Heart left ventricle (tissue), 13 donors: ENCODE measurements at regions not wholly inside any gene's neighbourhood (a gene's known extent, or its start where the extent isn't known, plus 50 kb on each side); places are given as distances from the start of the nearest gene placed in this dataset.

ENCODE experiments used
- CTCF ChIP-seq, 12 donors: fragments of 200-600 bp; sonication (generic) in 4 of 12; IDR thresholded peaks; one replicate each; pipeline versions ENCODE4 v1.5.0 to v1.8.0; 2018 to 2022; ENCODE audit warnings: antibody characterized with exemption in 12 of 12, mild to moderate bottlenecking in 5 of 12
- POLR2A ChIP-seq, 2 donors: fragments of 450-650 bp; IDR thresholded peaks; one replicate each; pipeline ENCODE4 v1.6.1; 2017; ENCODE audit warnings: antibody characterized with exemption in 2 of 2, mild to moderate bottlenecking in 2 of 2, moderate library complexity in 2 of 2
- donor health status: ischemic (EF 13 %, LVEDD 7.1; RV severe dilation, severe dysfunction).
- donor health status: DM: no; HTN: yes; CAD: no.
- donor health status: DM: no; HTN: no; CAD: no.
- donor health status: ischemic (EF 25% LVEDD 6.9; RV normal size, moderate dysfunction).
- donor health status: ischemic (EF 25% LVEDD 5.7; RV mildly dilated, moderate dysfunction).
- donor health status: ischemic (EF 35%, LVEDD 5.7; RV mildly dilated, moderate dysfunction).
- donor health status: nonischemic (EF 11% LVEDD 7.7; RV severe dilation, severe dysfunction).
- donor health status: DM: yes; HTN: yes; CAD: no.
- donor health status: PGD.
- donor health status: ischemic (EF 29% LVEDD 5.4; RV normal size, mild dysfunction).
- donor health status: nonischemic (EF 23%, LVEDD 6.1; RV moderate dilation, normal function).

DNA sequence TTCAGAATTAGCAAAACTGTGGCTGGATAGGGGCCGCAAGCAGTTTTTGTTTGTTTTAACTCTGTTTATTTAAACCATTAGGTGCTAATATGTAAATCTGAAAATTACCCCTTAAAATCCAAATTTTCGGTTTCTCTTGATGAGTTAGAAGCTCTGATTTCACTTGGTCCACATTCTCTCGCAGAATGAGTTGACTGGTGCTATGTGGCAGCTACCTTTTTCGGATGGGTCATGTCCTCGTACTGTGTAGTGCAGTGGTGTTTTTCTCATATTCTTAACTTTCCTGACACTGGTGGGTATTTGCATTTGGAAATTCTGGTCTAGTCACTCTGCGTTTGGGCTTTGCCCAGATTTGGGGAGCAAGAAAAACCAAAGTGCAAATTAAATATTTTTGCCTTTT lies 87.1 kb downstream of the DIPK2A start:
- no peak for TF ChIP-seq CTCF (IDR thresholded peaks at IDR 0.05)
- TF ChIP-seq POLR2A (IDR thresholded peaks at IDR 0.05) = no peak
